H1 (cell line): ENCODE measurements at regions not wholly inside any gene's neighbourhood (a gene's known extent, or its start where the extent isn't known, plus 50 kb on each side); places are given as distances from the start of the nearest gene placed in this dataset.

ENCODE experiments used
- CTCF ChIA-PET: fragments of 300-600 bp; sonication (Branson Sonifier 250); formaldehyde crosslinking; loops from one replicate; lab custom pipeline; 2021; ENCODE audit not compliant: partially characterized antibody; lab: Charles Lee
- POLR2A ChIA-PET: fragments of 300-600 bp; sonication (Branson Sonifier 250); formaldehyde crosslinking; loops from one replicate; lab custom pipeline; 2021; ENCODE audit warnings: inconsistent platforms; ENCODE audit not compliant: partially characterized antibody; lab: Charles Lee
- DNase-seq, 2 experiments: peaks; one replicate each; pipeline versions ENCODE4 v3.0.0 to v3.0.0-alpha.2; 2010 to 2022; ENCODE audit warnings: low spot score in 2 of 2, low read depth in 1 of 2, mixed read lengths in 1 of 2
- FAIRE-seq: peaks from 2 replicates; lab custom pipeline; 2011; peaks lifted over from hg19 to GRCh38; lab: Jason Lieb, UNC
- H2AFZ ChIP-seq: 2 replicates; pipeline ENCODE4 v1.8.1; 2012; ENCODE audit warnings: low read length, inconsistent platforms
- H2AK5ac ChIP-seq: 2 replicates; pipeline ENCODE4 v1.6.1; 2013; ENCODE audit warnings: low read depth, low read length
- H2BK120ac ChIP-seq: replicated peaks from 2 replicates; pipeline ENCODE3; 2013; ENCODE audit warnings: low read depth, low read length, inconsistent platforms
- H2BK12ac ChIP-seq: 2 replicates; pipeline ENCODE4 v1.6.1; 2013; ENCODE audit warnings: low read depth, low read length
- H2BK15ac ChIP-seq: 2 replicates; pipeline ENCODE4 v1.6.1; 2013; ENCODE audit warnings: low read length
- H2BK20ac ChIP-seq: 2 replicates; pipeline ENCODE4 v1.6.1; 2013; ENCODE audit warnings: low read length
- H2BK5ac ChIP-seq: 2 replicates; pipeline ENCODE4 v1.6.1; 2013; ENCODE audit warnings: low read depth, low read length
- H3K14ac ChIP-seq: 2 replicates; pipeline ENCODE4 v1.6.1; 2013; ENCODE audit warnings: inconsistent platforms; ENCODE audit not compliant: insufficient read length
- H3K18ac ChIP-seq: 2 replicates; pipeline ENCODE4 v1.6.1; 2013; ENCODE audit warnings: low read length; ENCODE audit errors: extremely low read depth
- H3K23ac ChIP-seq: 2 replicates; pipeline ENCODE4 v1.6.1; 2013; ENCODE audit warnings: inconsistent platforms; ENCODE audit not compliant: insufficient read length
- H3K23me2 ChIP-seq: 2 replicates; pipeline ENCODE4 v1.6.1; 2013; ENCODE audit warnings: low read depth, low read length
- H3K27ac ChIP-seq: 2 replicates; pipeline ENCODE4 v1.6.1; 2011; ENCODE audit warnings: low read depth, low read length, inconsistent platforms
- H3K27me3 ChIP-seq, 4 experiments: replicated peaks in 1 of 4; 1 replicate in 1 of 4; 2 replicates in 3 of 4; pipeline versions ENCODE4 v1.6.1 to v1.8.1; 2011 to 2013; ENCODE audit warnings: low read length in 3 of 4, mild to moderate bottlenecking in 3 of 4, inconsistent platforms in 2 of 4, mixed read lengths in 2 of 4, moderate library complexity in 1 of 4; ENCODE audit not compliant: control insufficient read depth in 3 of 4, insufficient read depth in 3 of 4; ENCODE audit errors: extremely low read depth in 1 of 4
- H3K36me3 ChIP-seq, 4 experiments: 2 replicates each; pipeline versions ENCODE4 v1.6.1 to v1.8.1; 2011 to 2013; ENCODE audit warnings: mild to moderate bottlenecking in 4 of 4, low read length in 3 of 4, moderate library complexity in 2 of 4, control low read depth in 1 of 4, inconsistent platforms in 1 of 4; ENCODE audit not compliant: insufficient read depth in 4 of 4, control insufficient read depth in 2 of 4
- H3K4ac ChIP-seq: replicated peaks from 2 replicates; pipeline ENCODE3; 2013; ENCODE audit warnings: low read length, low read depth, mixed read lengths, inconsistent platforms; ENCODE audit not compliant: insufficient read length
- H3K4me1 ChIP-seq, 4 experiments: replicated peaks in 1 of 4; 1 replicate in 1 of 4; 2 replicates in 3 of 4; pipeline versions ENCODE4 v1.6.1 to v1.8.1; 2011 to 2013; ENCODE audit warnings: low read length in 3 of 4, inconsistent platforms in 2 of 4, mixed read lengths in 1 of 4; ENCODE audit not compliant: insufficient read depth in 4 of 4, control insufficient read depth in 3 of 4
- H3K4me2 ChIP-seq, 2 experiments: 2 replicates each; pipeline versions ENCODE4 v1.6.1 to v1.8.1; 2011 to 2013; ENCODE audit warnings: low read depth in 2 of 2, low read length in 2 of 2, control low read depth in 1 of 2, inconsistent platforms in 1 of 2, mild to moderate bottlenecking in 1 of 2; ENCODE audit not compliant: insufficient read depth in 1 of 2
- H3K4me3 ChIP-seq, 4 experiments: fragments of 200-600, 300-600 bp in 1 of 4; sonication (generic), shearing (Covaris generic), sonication (Bioruptor Twin) in 1 of 4; 2 replicates each; pipeline versions ENCODE4 v1.5.1 to v1.8.1; 2011 to 2016; ENCODE audit warnings: low read length in 4 of 4, low read depth in 3 of 4, control low read depth in 2 of 4, inconsistent platforms in 2 of 4, mild to moderate bottlenecking in 2 of 4, mixed read lengths in 1 of 4, moderate library complexity in 1 of 4; ENCODE audit not compliant: insufficient read depth in 2 of 4; ENCODE audit errors: extremely low read depth in 1 of 4
- H3K56ac ChIP-seq: replicated peaks from 2 replicates; pipeline ENCODE3; 2013; ENCODE audit warnings: low read depth, mild to moderate bottlenecking, mixed read lengths, low read length, inconsistent platforms; ENCODE audit not compliant: insufficient read length
- H3K79me1 ChIP-seq: 2 replicates; pipeline ENCODE4 v1.6.1; 2013; ENCODE audit warnings: low read depth, low read length, control low read depth
- H3K79me2 ChIP-seq, 2 experiments: 2 replicates each; pipeline versions ENCODE4 v1.6.1 to v1.8.1; 2012 to 2013; ENCODE audit warnings: low read length in 2 of 2, mild to moderate bottlenecking in 2 of 2, inconsistent platforms in 1 of 2; ENCODE audit not compliant: insufficient read depth in 2 of 2, control insufficient read depth in 1 of 2
- H3K9ac ChIP-seq, 4 experiments: replicated peaks in 1 of 4; 1 replicate in 1 of 4; 2 replicates in 3 of 4; pipeline versions ENCODE4 v1.6.1 to v1.8.1; 2011 to 2013; ENCODE audit warnings: low read depth in 3 of 4, low read length in 3 of 4, control low read depth in 2 of 4, mild to moderate bottlenecking in 2 of 4, moderate library complexity in 2 of 4, inconsistent platforms in 1 of 4; ENCODE audit errors: extremely low read depth in 1 of 4
- H3K9me3 ChIP-seq, 2 experiments: 2 replicates each; pipeline versions ENCODE4 v1.6.1 to v1.8.1; 2012 to 2013; ENCODE audit warnings: mild to moderate bottlenecking in 2 of 2, moderate library complexity in 2 of 2, control low read depth in 1 of 2, inconsistent platforms in 1 of 2, low read depth in 1 of 2, low read length in 1 of 2, mixed read lengths in 1 of 2; ENCODE audit not compliant: insufficient read depth in 2 of 2
- H4K20me1 ChIP-seq, 2 experiments: replicated peaks in 1 of 2; 2 replicates each; pipeline versions ENCODE3 to v1.8.1; 2011 to 2013; ENCODE audit warnings: inconsistent platforms in 2 of 2, low read length in 2 of 2, mild to moderate bottlenecking in 1 of 2; ENCODE audit not compliant: insufficient read depth in 2 of 2, control insufficient read depth in 1 of 2
- H4K5ac ChIP-seq: 2 replicates; pipeline ENCODE4 v1.6.1; 2013; ENCODE audit warnings: low read length, low read depth, mixed read lengths, inconsistent platforms; ENCODE audit not compliant: insufficient read length
- H4K8ac ChIP-seq: 2 replicates; pipeline ENCODE4 v1.8.0; 2013; ENCODE audit warnings: mild to moderate bottlenecking, moderate library complexity, low read length, inconsistent platforms; ENCODE audit not compliant: insufficient read depth; ENCODE audit errors: extremely low read depth
- H4K91ac ChIP-seq: replicated peaks from 2 replicates; pipeline ENCODE3; 2013; ENCODE audit warnings: low read length, mixed read lengths, inconsistent platforms; ENCODE audit not compliant: insufficient read length
- CBX8 ChIP-seq: fragments of 300-800, 300-1000 bp; sonication (generic); IDR thresholded peaks from 2 replicates; pipeline ENCODE4 v1.7.1; 2016; ENCODE audit warnings: low read depth, low read length, borderline replicate concordance
- HDAC2 ChIP-seq, 2 experiments: fragments of 300-600 bp in 1 of 2; sonication (generic) in 1 of 2; IDR thresholded peaks; 2 replicates each; pipeline ENCODE4 v1.6.1; 2011 to 2012; ENCODE audit warnings: low read depth in 2 of 2, low read length in 2 of 2, mild to moderate bottlenecking in 2 of 2, moderate library complexity in 2 of 2, borderline replicate concordance in 1 of 2, inconsistent platforms in 1 of 2
- JUND ChIP-seq: IDR thresholded peaks from 2 replicates; pipeline ENCODE4 v1.6.1; 2011; ENCODE audit warnings: mild to moderate bottlenecking, improper control_type of control experiment, low read length
- NANOG ChIP-seq: IDR thresholded peaks from 2 replicates; pipeline ENCODE4 v1.6.1; 2011; ENCODE audit warnings: low read length, low read depth, mild to moderate bottlenecking, inconsistent platforms; ENCODE audit not compliant: insufficient read depth, poor library complexity, severe bottlenecking
- SIN3A ChIP-seq, 2 experiments: IDR thresholded peaks in 1 of 2; conservative IDR thresholded peaks in 1 of 2; 2 replicates each; pipeline ENCODE4 v1.6.1; 2011 to 2012; ENCODE audit warnings: low read length in 2 of 2, improper control_type of control experiment in 1 of 2, low read depth in 1 of 2, mild to moderate bottlenecking in 1 of 2
- SIRT6 ChIP-seq: IDR thresholded peaks from one replicate; pipeline ENCODE4 v1.7.1; 2012; ENCODE audit warnings: low read length, inconsistent platforms
- SUZ12 ChIP-seq: fragments of 200-600 bp; sonication (generic); IDR thresholded peaks from 2 replicates; pipeline ENCODE4 v1.6.1; 2012; ENCODE audit warnings: mild to moderate bottlenecking, inconsistent platforms, low read length, moderate library complexity, mixed read lengths
- TCF12 ChIP-seq: IDR thresholded peaks from 2 replicates; pipeline ENCODE4 v1.6.1; 2011; ENCODE audit warnings: low read depth, mild to moderate bottlenecking, low read length
- WGBS, 2 experiments: shearing (Covaris generic) in 1 of 2; methylation state at CpG; one replicate each; pipeline versions ENCODE4 v1.1.6 to v1.1.7; 2013 to 2015; ENCODE audit warnings: low lambda C conversion rate in 2 of 2, mixed read lengths in 2 of 2, inconsistent platforms in 1 of 2, low coverage in 1 of 2, missing lambda C conversion rate in 1 of 2; ENCODE audit not compliant: insufficient replicate concordance in 2 of 2, insufficient coverage in 1 of 2, insufficient read length in 1 of 2; ENCODE audit errors: extremely low coverage in 1 of 2, missing lambda C conversion rate in 1 of 2; 5-methylcytosine and 5-hydroxymethylcytosine counted together
- TF ChIP-seq, protein P1 (sequence below): IDR thresholded peaks from 2 replicates; pipeline ENCODE4 v1.6.1; 2011; ENCODE audit warnings: low read length, improper control_type of control experiment

DNA sequence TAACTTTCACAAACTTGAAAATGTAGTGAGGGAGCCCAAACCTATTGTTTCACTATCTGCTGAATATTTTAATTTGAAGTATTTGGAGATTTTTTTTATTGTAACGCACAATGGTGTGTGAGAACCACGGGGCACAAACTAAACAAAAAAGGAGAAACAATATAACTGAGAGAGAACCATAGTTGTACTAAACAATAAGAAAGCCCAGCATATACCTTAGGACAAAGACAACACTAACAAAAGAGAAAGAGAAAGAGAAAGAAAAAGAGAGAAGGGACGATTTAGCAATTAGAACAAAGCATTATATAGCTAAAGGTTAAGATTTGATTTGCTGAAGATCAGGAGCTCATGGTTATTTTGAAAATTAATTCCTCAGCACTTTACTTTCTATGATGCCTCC lies 906.0 kb upstream of the NXPH2 start:
- no peak overlapping the region for H2BK15ac ChIP-seq
- H3K23me2 ChIP-seq = no peaks in the 10 kb centered on the region
- no peak overlapping the region for H2AFZ ChIP-seq
- no peaks in the 10 kb centered on the region for H3K79me1 ChIP-seq
- no peak overlapping the region for H3K4ac ChIP-seq
- H3K56ac ChIP-seq = no peak overlapping the region
- no peak overlapping the region for H4K5ac ChIP-seq
- no peak overlapping the region for H4K8ac ChIP-seq
- H3K4me3 ChIP-seq = no peak overlapping the region
- H2BK120ac ChIP-seq = no peak overlapping the region
- no peaks in the 10 kb centered on the region for H3K27me3 ChIP-seq
- peaks cover 0 to 9% (median 0%) of the 10 kb centered on the region in 4 experiments; a peak in 2 of 7 replicates for H3K4me1 ChIP-seq
- 92% methylated on average over 3 of the region's 3 CpGs; no CpG with 5 or more reads in 1 of the 2 experiments for WGBS, 2 experiments
- no peak overlapping the region for H3K14ac ChIP-seq
- ChIA-PET POLR2A (no interaction called here), CTCF (no interaction called here)
- no peaks in the 10 kb centered on the region for H4K20me1 ChIP-seq
- no peak overlapping the region for H2BK5ac ChIP-seq
- H3K27ac ChIP-seq = no peak overlapping the region
- FAIRE-seq = no peak
- H2AK5ac ChIP-seq = no peak overlapping the region
- no peaks in the 10 kb centered on the region for H3K79me2 ChIP-seq
- no peaks in the 10 kb centered on the region for H3K9me3 ChIP-seq
- no peak overlapping the region for H2BK12ac ChIP-seq
- no peak overlapping the region for H3K4me2 ChIP-seq
- no peak overlapping the region for H2BK20ac ChIP-seq
- H3K36me3 ChIP-seq = no peaks in the 10 kb centered on the region
- H3K18ac ChIP-seq = no peak overlapping the region
- H4K91ac ChIP-seq = no peak overlapping the region
- no peak for DNase-seq
- H3K9ac ChIP-seq = no peak overlapping the region
- H3K23ac ChIP-seq = no peak overlapping the region
- TF ChIP-seq NANOG = no peak
- no peak for TF ChIP-seq CBX8
- TF ChIP-seq TCF12 = no peak
- TF ChIP-seq SIN3A (conservative IDR thresholded peaks at IDR 0.05 in 1 of 2, IDR thresholded peaks at IDR 0.05 in 1 of 2; ENCODE audit: low read depth in 1 of 2, low read length in 2 of 2) = no peak
- no peak for TF ChIP-seq JUND
- no peak for TF ChIP-seq HDAC2 (IDR thresholded peaks at IDR 0.05; ENCODE audit: borderline replicate concordance in 1 of 2, low read depth in 2 of 2, low read length in 2 of 2)
- no peak for TF ChIP-seq SUZ12
- TF ChIP-seq, protein P1, sequence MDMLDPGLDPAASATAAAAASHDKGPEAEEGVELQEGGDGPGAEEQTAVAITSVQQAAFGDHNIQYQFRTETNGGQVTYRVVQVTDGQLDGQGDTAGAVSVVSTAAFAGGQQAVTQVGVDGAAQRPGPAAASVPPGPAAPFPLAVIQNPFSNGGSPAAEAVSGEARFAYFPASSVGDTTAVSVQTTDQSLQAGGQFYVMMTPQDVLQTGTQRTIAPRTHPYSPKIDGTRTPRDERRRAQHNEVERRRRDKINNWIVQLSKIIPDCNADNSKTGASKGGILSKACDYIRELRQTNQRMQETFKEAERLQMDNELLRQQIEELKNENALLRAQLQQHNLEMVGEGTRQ = no peak
- TF ChIP-seq SIRT6 = no peak
